OCI-LY1 (cell line): ENCODE measurements at regions not wholly inside any gene's neighbourhood (a gene's known extent, or its start where the extent isn't known, plus 50 kb on each side); places are given as distances from the start of the nearest gene placed in this dataset.

Source experiments
- EZH2 ChIP-seq: fragments of 200-600 bp; sonication (generic), shearing (Covaris generic); IDR thresholded peaks from 2 replicates; pipeline ENCODE4 v1.8.0; 2017; ENCODE audit warnings: borderline replicate concordance, mixed run types, mild to moderate bottlenecking, antibody characterized with exemption, low read length, moderate library complexity, mixed read lengths
- TF ChIP-seq, protein P1 (sequence below): fragments of 200-600 bp; sonication (generic), shearing (Covaris generic); IDR thresholded peaks from 2 replicates; pipeline ENCODE4 v1.5.1; 2017; ENCODE audit warnings: mild to moderate bottlenecking, antibody characterized with exemption, low read length, moderate library complexity, mixed read lengths

DNA sequence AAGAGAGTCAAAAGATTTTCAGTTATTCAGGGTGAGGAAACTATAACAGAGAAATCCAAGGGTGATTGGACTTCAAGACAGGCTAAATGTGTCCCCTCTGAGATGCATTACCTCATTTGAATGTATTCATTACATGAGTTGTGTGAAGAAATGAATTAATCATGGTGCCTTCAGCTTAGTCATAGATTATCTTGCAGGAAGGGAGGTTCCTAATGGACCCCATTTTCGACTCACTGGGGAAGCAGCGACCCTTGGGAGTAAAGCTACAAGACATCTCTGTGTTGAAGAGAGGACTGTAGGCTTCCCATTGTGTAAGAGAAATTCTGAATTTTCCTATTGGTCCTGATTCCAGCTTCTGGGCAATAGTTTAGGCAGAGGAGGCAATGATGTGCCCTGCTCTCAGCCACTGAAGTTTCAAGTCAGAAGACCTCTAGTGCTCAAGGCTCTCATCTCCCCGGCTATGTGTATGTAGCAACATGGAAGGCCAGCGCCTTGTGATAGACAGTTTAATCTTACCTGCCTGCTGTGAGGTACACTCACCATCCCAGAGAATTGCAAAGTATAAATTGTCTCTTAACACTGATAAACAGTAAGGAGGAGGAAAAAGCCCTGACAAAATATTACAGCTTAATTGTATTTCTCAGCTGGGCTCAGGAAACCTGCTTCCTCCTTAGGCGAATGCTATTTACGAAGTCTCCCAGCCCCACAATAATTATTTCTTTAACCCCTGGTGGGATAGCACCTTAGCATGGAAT is 133.8 kb downstream of the PDCD6IP start:
- TF ChIP-seq EZH2: no peak
- TF ChIP-seq, protein P1, sequence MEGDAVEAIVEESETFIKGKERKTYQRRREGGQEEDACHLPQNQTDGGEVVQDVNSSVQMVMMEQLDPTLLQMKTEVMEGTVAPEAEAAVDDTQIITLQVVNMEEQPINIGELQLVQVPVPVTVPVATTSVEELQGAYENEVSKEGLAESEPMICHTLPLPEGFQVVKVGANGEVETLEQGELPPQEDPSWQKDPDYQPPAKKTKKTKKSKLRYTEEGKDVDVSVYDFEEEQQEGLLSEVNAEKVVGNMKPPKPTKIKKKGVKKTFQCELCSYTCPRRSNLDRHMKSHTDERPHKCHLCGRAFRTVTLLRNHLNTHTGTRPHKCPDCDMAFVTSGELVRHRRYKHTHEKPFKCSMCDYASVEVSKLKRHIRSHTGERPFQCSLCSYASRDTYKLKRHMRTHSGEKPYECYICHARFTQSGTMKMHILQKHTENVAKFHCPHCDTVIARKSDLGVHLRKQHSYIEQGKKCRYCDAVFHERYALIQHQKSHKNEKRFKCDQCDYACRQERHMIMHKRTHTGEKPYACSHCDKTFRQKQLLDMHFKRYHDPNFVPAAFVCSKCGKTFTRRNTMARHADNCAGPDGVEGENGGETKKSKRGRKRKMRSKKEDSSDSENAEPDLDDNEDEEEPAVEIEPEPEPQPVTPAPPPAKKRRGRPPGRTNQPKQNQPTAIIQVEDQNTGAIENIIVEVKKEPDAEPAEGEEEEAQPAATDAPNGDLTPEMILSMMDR: no peak
